PC-3 (cell line): ENCODE measurements at regions not wholly inside any gene's neighbourhood (a gene's known extent, or its start where the extent isn't known, plus 50 kb on each side); places are given as distances from the start of the nearest gene placed in this dataset.

Experiments used
- ATAC-seq: fragments of 200-7000 bp; cut with Tn5 transposase; 2 replicates; pipeline ENCODE4 v1.9.1; 2020; ENCODE audit warnings: mild to moderate bottlenecking, moderate library complexity
- BruUV-seq: library from RNA; stranded (reverse); fragments of 400-500 nt; replicated peaks from 2 replicates; lab custom pipeline; 2021; lab: Mats Ljungman, UMichigan
- CTCF ChIA-PET: fragments of 300-600 bp; sonication (Branson Sonifier 250); formaldehyde crosslinking; loops from one replicate; lab custom pipeline; 2022; ENCODE audit warnings: antibody characterized with exemption; lab: Charles Lee
- POLR2A ChIA-PET: fragments of 300-600 bp; sonication (Branson Sonifier 250); formaldehyde crosslinking; loops from one replicate; lab custom pipeline; 2022; ENCODE audit warnings: antibody characterized with exemption; ENCODE audit not compliant: unreplicated experiment; lab: Charles Lee
- DNase-seq: peaks from one replicate; pipeline ENCODE4 v3.0.0-alpha.2; 2015
- H2AFZ ChIP-seq: fragments of 300-600 bp; sonication (generic); 2 replicates; pipeline ENCODE4 v1.6.0; 2016; ENCODE audit warnings: antibody characterized with exemption, low read length
- H3F3A ChIP-seq: fragments of 300-600 bp; sonication (generic); one replicate; pipeline ENCODE4 v1.6.0; 2017; ENCODE audit warnings: antibody characterized with exemption, low read length, control low read depth, mild to moderate bottlenecking; ENCODE audit not compliant: unreplicated experiment
- H3K27ac ChIP-seq: fragments of 300-600 bp; sonication (generic); 2 replicates; pipeline ENCODE4 v1.5.1; 2016; ENCODE audit warnings: mild to moderate bottlenecking, low read length
- H3K27me3 ChIP-seq: fragments of 300-600 bp; sonication (generic); 2 replicates; pipeline ENCODE4 v1.6.1; 2016; ENCODE audit warnings: low read length, mixed read lengths
- H3K36me3 ChIP-seq: fragments of 300-600 bp; sonication (generic); 2 replicates; pipeline ENCODE4 v1.6.1; 2016; ENCODE audit warnings: low read depth, mixed run types, low read length, mixed read lengths
- H3K4me1 ChIP-seq: fragments of 300-600 bp; sonication (generic); 2 replicates; pipeline ENCODE4 v1.5.1; 2016; ENCODE audit warnings: low read length; ENCODE audit not compliant: insufficient read depth
- H3K4me2 ChIP-seq: fragments of 300-600 bp; sonication (generic); 2 replicates; pipeline ENCODE4 v1.6.0; 2016; ENCODE audit warnings: low read length
- H3K4me3 ChIP-seq: fragments of 300-600 bp; sonication (generic); 2 replicates; pipeline ENCODE4 v1.5.1; 2016; ENCODE audit warnings: mild to moderate bottlenecking, low read length, mixed read lengths
- H3K79me2 ChIP-seq: fragments of 300-600 bp; sonication (generic); 2 replicates; pipeline ENCODE4 v1.6.1; 2017; ENCODE audit warnings: low read length, mixed read lengths
- H3K9ac ChIP-seq: fragments of 300-600 bp; sonication (generic); 2 replicates; pipeline ENCODE4 v1.6.0; 2016; ENCODE audit warnings: mild to moderate bottlenecking, low read length
- H3K9me2 ChIP-seq: fragments of 300-600 bp; sonication (generic); replicated peaks from 2 replicates; pipeline ENCODE4 v1.6.1; 2016; ENCODE audit warnings: mixed run types, low read length, mixed read lengths
- H3K9me3 ChIP-seq: fragments of 300-600 bp; sonication (generic); 2 replicates; pipeline ENCODE4 v1.6.1; 2016; ENCODE audit warnings: low read length, mixed read lengths
- H4K20me1 ChIP-seq: fragments of 300-600 bp; sonication (generic); 2 replicates; pipeline ENCODE4 v1.6.1; 2016; ENCODE audit warnings: low read length, mixed read lengths
- CTCF ChIP-seq: fragments of 300-600 bp; sonication (generic); conservative IDR thresholded peaks from 2 replicates; pipeline ENCODE4 v1.5.1; 2017; ENCODE audit warnings: antibody characterized with exemption, low read depth, mild to moderate bottlenecking, low read length
- EZH2 ChIP-seq: fragments of 300-600 bp; sonication (generic); IDR thresholded peaks from one replicate; pipeline ENCODE4 v1.6.1; 2017; ENCODE audit warnings: antibody characterized with exemption, mild to moderate bottlenecking, low read length; ENCODE audit not compliant: unreplicated experiment
- EZH2phosphoT487 ChIP-seq: fragments of 300-600 bp; sonication (generic); IDR thresholded peaks from 2 replicates; pipeline ENCODE4 v1.6.1; 2018; ENCODE audit warnings: mild to moderate bottlenecking, antibody characterized with exemption, low read length, borderline replicate concordance
- intact Hi-C: fragments of 100-400 bp; cut with micrococcal nuclease; formaldehyde crosslinking; loops from 2 replicates; pipeline ENCODE4 v1.9.0; 2023

DNA sequence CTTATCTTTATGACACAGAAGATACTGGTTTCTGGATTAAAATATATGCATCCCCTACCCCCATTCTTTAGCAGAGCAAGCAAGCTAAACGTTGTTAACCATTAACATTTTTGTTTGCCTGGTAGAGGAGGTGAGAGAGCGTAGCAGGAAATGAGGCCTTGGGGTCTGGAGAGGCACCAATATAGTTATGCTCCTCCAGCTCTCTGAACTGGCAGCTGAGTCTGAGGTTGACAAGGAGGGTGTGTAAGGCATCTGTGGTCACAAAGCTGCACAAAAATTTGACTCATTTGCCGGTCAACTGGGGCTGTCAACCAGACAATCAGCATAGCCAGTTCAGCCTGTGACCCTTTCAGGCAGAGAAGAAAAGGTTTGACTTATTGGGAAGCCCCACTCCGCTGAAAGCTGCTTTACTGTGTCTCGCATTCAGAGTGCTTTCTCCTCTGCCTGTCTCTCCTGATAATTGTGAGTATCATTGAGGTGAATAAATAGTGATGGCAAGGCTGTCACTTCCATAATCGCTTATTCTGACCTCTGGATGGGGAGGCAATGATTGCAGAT is 647.5 kb upstream of the SETBP1 start:
- Histone ChIP-seq H4K20me1 (no peaks in the 10 kb centered on the region), H3F3A (no peaks in the 10 kb centered on the region), H3K4me1 (no peaks in the 10 kb centered on the region), H3K9me3 (no peaks in the 10 kb centered on the region), H3K4me3 (no peak overlapping the region), H2AFZ (no peak overlapping the region), H3K4me2 (no peak overlapping the region), H3K36me3 (no peaks in the 10 kb centered on the region), H3K9me2 (no peaks in the 10 kb centered on the region), H3K9ac (no peak overlapping the region), H3K27ac (no peak overlapping the region), H3K27me3 (no peaks in the 10 kb centered on the region), H3K79me2 (no peaks in the 10 kb centered on the region)
- TF ChIP-seq EZH2: no peak
- no peak for TF ChIP-seq CTCF
- no peak for TF ChIP-seq EZH2phosphoT487
- intact Hi-C loops: no loop called here
- CTCF ChIA-PET: no interaction called here
- no peak for DNase-seq
- POLR2A ChIA-PET: no interaction called here
- BruUV-seq: no TSS peak
- no peak for ATAC-seq

GRCh38 chr18:44035554-44035953 is 645.1 kb upstream of the SETBP1 start:
- no peaks in the 10 kb centered on the region for H3K4me1 ChIP-seq
- intact Hi-C loops: no loop called here
- no peaks in the 10 kb centered on the region for H3K79me2 ChIP-seq
- no peaks in the 10 kb centered on the region for H3K27me3 ChIP-seq
- no peak overlapping the region for H3K9ac ChIP-seq
- no peak overlapping the region for H3K4me3 ChIP-seq
- no peaks in the 10 kb centered on the region for H3F3A ChIP-seq
- ChIA-PET CTCF (no interaction called here), POLR2A (no interaction called here)
- H3K9me3 ChIP-seq: no peaks in the 10 kb centered on the region
- H3K9me2 ChIP-seq: no peaks in the 10 kb centered on the region
- no TSS peak for BruUV-seq
- H3K4me2 ChIP-seq: no peak overlapping the region
- TF ChIP-seq EZH2 (no peak), CTCF (no peak), EZH2phosphoT487 (no peak)
- H3K36me3 ChIP-seq: no peaks in the 10 kb centered on the region
- H3K27ac ChIP-seq: no peak overlapping the region
- DNase-seq (no peak), ATAC-seq (no peak)
- H2AFZ ChIP-seq: no peak overlapping the region
- no peaks in the 10 kb centered on the region for H4K20me1 ChIP-seq

DNA sequence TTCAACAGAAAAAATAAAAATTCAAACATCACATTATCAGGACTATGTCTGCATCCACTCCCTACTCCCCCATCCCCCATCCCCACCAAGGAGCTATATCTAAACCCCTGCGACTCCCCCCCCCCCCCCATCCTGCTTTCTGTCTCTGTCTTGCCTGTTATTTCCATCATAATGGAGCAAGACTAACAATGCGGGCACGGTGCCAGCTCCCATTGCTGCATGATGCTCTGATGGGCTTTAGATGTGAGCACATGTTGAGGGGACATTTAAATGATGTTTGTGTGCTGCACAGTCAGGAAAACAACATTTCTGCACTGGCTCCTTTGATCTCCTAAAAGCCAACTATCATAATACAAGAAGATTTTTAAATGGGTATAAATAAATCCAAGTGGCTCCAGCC is 644.2 kb upstream of the SETBP1 start:
- no peak overlapping the region for H3K27ac ChIP-seq
- no peaks in the 10 kb centered on the region for H3K27me3 ChIP-seq
- H2AFZ ChIP-seq: no peak overlapping the region
- POLR2A ChIA-PET: no interaction called here
- ATAC-seq: no peak
- TF ChIP-seq EZH2 (no peak), EZH2phosphoT487 (no peak), CTCF (no peak)
- no peaks in the 10 kb centered on the region for H3F3A ChIP-seq
- no peaks in the 10 kb centered on the region for H3K36me3 ChIP-seq
- H3K9ac ChIP-seq: no peak overlapping the region
- H3K9me3 ChIP-seq: no peaks in the 10 kb centered on the region
- no peak overlapping the region for H3K4me2 ChIP-seq
- BruUV-seq: no TSS peak
- no peaks in the 10 kb centered on the region for H4K20me1 ChIP-seq
- H3K4me3 ChIP-seq: no peak overlapping the region
- intact Hi-C loops: no loop called here
- CTCF ChIA-PET: no interaction called here
- H3K9me2 ChIP-seq: no peaks in the 10 kb centered on the region
- H3K79me2 ChIP-seq: no peaks in the 10 kb centered on the region
- H3K4me1 ChIP-seq: no peaks in the 10 kb centered on the region
- no peak for DNase-seq
